ENCODE measurements at regions not wholly inside any gene's neighbourhood (a gene's known extent, or its start where the extent isn't known, plus 50 kb on each side); places are given as distances from the start of the nearest gene placed in this dataset.

- no peak for TF ChIP-seq ZNF425 (CRISPR knock-in tag; conservative IDR thresholded peaks at IDR 0.05)
- no peak for TF ChIP-seq USF1 (CRISPR knock-in tag; IDR thresholded peaks at IDR 0.05)
- TF ChIP-seq JAZF1 (CRISPR knock-in tag; IDR thresholded peaks at IDR 0.05): no peak
- TF ChIP-seq NR3C1 (CRISPR knock-in tag; conservative IDR thresholded peaks at IDR 0.05; ENCODE audit: low read depth): no peak
- TF ChIP-seq STAT6 (CRISPR knock-in tag; conservative IDR thresholded peaks at IDR 0.05; ENCODE audit: low read depth): no peak
- no peak for TF ChIP-seq ATF2 (CRISPR knock-in tag; IDR thresholded peaks at IDR 0.05; ENCODE audit: borderline replicate concordance, low read depth)
- no peak for TF ChIP-seq NFE2L1 (CRISPR knock-in tag; IDR thresholded peaks at IDR 0.05)
- no peak for TF ChIP-seq ATF3 (CRISPR knock-in tag; conservative IDR thresholded peaks at IDR 0.05)
- no peak for TF ChIP-seq EMX1 (CRISPR knock-in tag; IDR thresholded peaks at IDR 0.05)
Observed at GRCh38 chr13:111401755-111402154, 81.3 kb downstream of the TEX29 start (continued).

GRCh38 chr13:111402441-111402840, 82.0 kb downstream of the TEX29 start:
- no peak for DNase-seq (ENCODE audit: low spot score)
- ChIA-PET CTCF (no interaction called here), POLR2A (no interaction called here)
- Mint-ChIP-seq H3K4me3 (no peak overlapping the region), H3K27me3 (ENCODE audit: low read depth) (no peaks in the 10 kb centered on the region), H3K36me3 (no peaks in the 10 kb centered on the region), H3K4me1 (no peaks in the 10 kb centered on the region), H3K27ac (no peak overlapping the region), H3K9me3 (peaks cover 9% of the 10 kb centered on the region)
- TF ChIP-seq GABPB1 (CRISPR knock-in tag; IDR thresholded peaks at IDR 0.05) (no peak), HMGXB4 (CRISPR knock-in tag; IDR thresholded peaks at IDR 0.05) (no peak), TEAD1 (CRISPR knock-in tag; IDR thresholded peaks at IDR 0.05) (no peak), GTF2I (CRISPR knock-in tag; conservative IDR thresholded peaks at IDR 0.05) (no peak), FOXP1 (CRISPR knock-in tag; IDR thresholded peaks at IDR 0.05; ENCODE audit: borderline replicate concordance) (no peak)
- no peak for ATAC-seq

GRCh38 chr13:111403266-111403665, 82.8 kb downstream of the TEX29 start:
- Mint-ChIP-seq H3K27me3 (ENCODE audit: low read depth) (no peaks in the 10 kb centered on the region), H3K4me3 (no peak overlapping the region), H3K9me3 (peaks cover 7% of the 10 kb centered on the region), H3K27ac (no peak overlapping the region), H3K4me1 (no peaks in the 10 kb centered on the region), H3K36me3 (no peaks in the 10 kb centered on the region)
- no peak for DNase-seq (ENCODE audit: low spot score)
- ChIA-PET CTCF (interaction anchor here (0.5 to 5.5 kb wide), 9 partner anchors 7 to 175 kb away, joined by 3 to 39 read pairs (median 4); no protein-coding TSS in a partner anchor), POLR2A (no interaction called here)
- ATAC-seq: no peak
- TF ChIP-seq ZNF532 (CRISPR knock-in tag; IDR thresholded peaks at IDR 0.05; ENCODE audit: borderline replicate concordance) (no peak), HMGXB4 (CRISPR knock-in tag; IDR thresholded peaks at IDR 0.05) (no peak), ATF1 (CRISPR knock-in tag; IDR thresholded peaks at IDR 0.05) (no peak), MYBL2 (CRISPR knock-in tag; IDR thresholded peaks at IDR 0.05) (no peak), ESRRA (CRISPR knock-in tag; IDR thresholded peaks at IDR 0.05; ENCODE audit: borderline replicate concordance) (no peak)

All from WTC11 (cell line).